ENCODE measurements at regions not wholly inside any gene's neighbourhood (a gene's known extent, or its start where the extent isn't known, plus 50 kb on each side); places are given as distances from the start of the nearest gene placed in this dataset.
"Not testable (repeated sequence)": the region's sequence is repeated elsewhere in the genome, so short reads cannot be mapped to it uniquely, and the experiment has no call there.

DNA sequence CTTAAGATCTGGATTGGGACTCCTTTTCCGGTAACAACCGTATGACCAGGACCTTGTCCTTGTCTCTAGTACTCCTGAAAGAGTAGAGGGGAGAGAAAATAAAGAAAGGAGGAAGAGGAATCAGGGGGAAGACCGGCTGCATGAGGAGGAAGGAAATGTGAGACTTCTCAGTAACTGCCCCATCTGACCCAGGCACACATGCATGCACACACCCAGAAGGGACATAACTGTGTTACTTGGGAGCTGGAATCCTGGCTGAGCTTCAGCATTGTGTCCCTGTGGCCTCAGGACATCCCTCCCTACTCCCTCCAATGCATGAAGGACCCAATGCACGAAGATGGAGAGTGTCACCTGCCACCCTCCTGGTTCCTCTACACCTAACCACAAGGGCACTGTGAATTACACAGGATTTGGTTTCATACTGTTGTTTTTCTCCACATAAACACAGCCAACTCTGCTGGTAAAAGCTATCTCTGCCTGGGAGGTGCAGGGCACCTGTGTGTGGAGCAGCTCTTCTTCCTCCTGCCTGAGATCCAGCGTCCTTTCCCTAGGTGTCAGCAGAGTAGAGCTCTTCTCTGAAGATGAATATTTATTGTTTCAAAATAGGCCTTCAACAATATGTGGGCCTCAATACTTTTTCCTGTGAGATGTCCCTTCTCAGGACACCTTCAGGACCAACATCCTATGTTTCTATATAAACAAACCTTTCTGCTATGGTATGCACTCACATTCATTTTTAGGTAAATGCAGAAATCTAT lies 574.1 kb upstream of the ID2 start:
- DNase-seq (ENCODE audit: low spot score) = peak; percentile 15

DNA sequence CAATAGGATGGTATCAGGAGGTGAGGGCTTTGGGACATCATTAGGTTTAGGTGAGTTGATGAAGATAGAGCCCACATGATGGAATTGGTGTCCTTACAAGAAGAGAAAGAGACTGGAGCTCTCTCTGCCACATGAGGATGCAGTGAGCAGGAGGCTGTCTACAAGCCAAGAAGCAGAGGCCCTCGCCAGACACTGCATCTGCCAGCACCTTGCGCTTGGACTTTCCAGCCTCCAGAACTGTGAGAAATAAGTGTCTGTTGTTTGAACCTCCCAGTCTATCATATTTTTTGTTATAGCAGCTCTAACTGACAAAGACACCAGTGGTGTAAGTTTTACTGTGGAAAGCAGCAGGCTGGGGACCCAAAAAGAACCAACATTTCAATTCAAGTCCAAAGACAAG lies 571.1 kb upstream of the ID2 start:
- DNase-seq (ENCODE audit: low spot score) = no peak

GRCh38 chr2:8111193-8111592 lies 570.7 kb upstream of the ID2 start:
- no peak for DNase-seq (ENCODE audit: low spot score)

- DNase-seq (ENCODE audit: low spot score) = no peak
Observed at GRCh38 chr2:8115456-8115855, 566.4 kb upstream of the ID2 start.

DNA sequence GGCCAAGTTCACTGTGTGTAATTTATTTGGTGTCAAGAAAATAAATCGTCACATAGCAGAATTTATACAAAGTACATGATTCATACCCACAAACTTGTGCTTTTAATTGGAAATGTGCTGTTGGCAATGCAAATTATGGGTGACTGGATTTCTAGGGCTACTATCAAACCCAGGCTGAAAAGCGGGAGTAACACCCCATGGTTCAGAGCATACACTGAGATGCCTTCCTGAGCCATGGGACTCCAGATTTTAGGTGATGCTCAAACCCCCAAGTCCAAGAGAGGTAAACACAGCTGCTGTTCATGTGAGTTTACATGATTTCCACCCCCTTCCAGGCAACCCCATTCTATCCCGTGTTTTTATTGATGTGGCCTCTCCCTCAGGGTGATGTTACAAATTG lies 565.9 kb upstream of the ID2 start:
- DNase-seq (ENCODE audit: low spot score) = no peak

- no peak for DNase-seq (ENCODE audit: low spot score)
Observed at GRCh38 chr2:8116661-8117060, 565.2 kb upstream of the ID2 start.

- peak; percentile 1 for DNase-seq (ENCODE audit: low spot score)
Observed at GRCh38 chr2:8118940-8119781, 562.7 kb upstream of the ID2 start.

DNA sequence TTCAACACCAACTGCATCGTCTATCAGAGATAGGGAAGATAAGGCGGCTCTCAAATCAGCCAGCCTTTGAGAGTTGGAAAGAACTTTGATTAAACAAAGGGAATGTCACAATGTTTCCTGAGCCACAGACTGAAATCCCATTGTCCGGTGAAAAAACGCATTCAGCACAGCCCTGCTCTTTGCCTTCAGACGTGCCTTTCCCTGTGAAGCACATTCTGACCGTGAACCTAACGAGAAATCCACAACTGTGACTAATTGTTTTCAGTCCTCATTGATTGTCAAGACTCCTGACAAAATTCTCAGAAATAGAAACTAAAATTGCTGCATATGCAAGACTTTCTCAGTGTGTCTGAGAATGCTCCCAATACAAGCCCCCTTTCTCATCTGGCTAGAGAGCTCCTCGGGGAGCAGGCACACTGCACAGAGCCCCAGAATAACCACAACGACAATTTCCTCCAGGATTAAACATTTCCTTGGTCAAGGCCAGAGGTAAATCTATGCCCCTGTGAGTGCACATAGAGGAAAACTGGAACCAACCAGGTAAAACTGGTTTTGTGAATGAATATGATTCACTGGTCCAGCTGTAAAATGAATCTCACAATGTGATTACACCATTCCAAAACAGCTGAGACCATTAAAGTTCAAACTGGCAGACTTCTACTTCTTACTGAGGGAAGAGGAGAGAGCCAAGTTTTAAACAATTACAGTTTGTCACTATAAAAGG lies 561.9 kb upstream of the ID2 start:
- peak; percentile 63 for DNase-seq (ENCODE audit: low spot score)

DNA sequence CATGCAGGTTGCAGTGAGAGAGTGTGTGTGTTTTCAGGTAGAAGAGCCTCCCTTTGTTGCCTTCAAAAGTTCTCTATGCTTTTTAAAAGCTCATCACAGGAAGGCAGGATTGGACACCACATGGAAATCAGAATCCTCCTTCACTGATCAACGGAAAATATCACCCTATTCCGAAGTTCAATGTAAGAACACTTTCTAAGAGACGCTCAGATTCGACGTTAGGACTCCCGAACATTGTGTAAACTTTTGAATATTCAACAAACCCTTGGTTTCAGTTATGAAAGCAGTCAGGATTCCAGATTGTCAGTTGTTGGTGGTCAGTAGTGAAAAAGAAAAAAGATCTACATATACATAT lies 561.4 kb upstream of the ID2 start:
- DNase-seq (ENCODE audit: low spot score) = no peak

GRCh38 chr2:8121022-8121825 lies 560.6 kb upstream of the ID2 start:
- no peak for DNase-seq (ENCODE audit: low spot score)

GRCh38 chr2:8121826-8122513 lies 559.9 kb upstream of the ID2 start:
- no peak for DNase-seq (ENCODE audit: low spot score)

DNA sequence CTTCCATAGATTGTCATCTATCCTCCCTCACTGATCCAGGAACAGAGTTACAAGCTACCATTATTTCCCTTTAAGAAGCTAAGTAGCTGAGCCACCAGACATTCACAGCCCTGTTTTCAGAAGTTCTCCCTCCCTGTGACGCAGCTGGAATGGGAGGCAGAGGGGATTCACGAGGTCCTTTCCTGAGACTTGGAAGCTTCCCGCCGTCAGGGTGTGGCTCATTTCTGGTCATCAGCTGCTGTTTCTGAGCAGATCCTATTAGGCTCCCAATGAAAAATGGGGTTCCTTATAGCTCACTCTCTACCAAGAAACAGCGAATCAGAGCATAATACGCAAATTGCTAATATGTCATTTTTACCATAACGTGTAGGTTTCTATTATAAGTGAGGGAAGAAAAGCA lies 559.3 kb upstream of the ID2 start:
- no peak for DNase-seq (ENCODE audit: low spot score)

GRCh38 chr2:8123464-8123863 lies 558.4 kb upstream of the ID2 start:
- no peak for DNase-seq (ENCODE audit: low spot score)

GRCh38 chr2:8125741-8126711 lies 555.8 kb upstream of the ID2 start:
- DNase-seq (ENCODE audit: low spot score) = no peak

- no peak for DNase-seq (ENCODE audit: low spot score)
Observed at GRCh38 chr2:8126783-8127182, 555.1 kb upstream of the ID2 start.

GRCh38 chr2:8131423-8131822 lies 550.4 kb upstream of the ID2 start:
- not testable (repeated sequence) for DNase-seq (ENCODE audit: low spot score)

DNA sequence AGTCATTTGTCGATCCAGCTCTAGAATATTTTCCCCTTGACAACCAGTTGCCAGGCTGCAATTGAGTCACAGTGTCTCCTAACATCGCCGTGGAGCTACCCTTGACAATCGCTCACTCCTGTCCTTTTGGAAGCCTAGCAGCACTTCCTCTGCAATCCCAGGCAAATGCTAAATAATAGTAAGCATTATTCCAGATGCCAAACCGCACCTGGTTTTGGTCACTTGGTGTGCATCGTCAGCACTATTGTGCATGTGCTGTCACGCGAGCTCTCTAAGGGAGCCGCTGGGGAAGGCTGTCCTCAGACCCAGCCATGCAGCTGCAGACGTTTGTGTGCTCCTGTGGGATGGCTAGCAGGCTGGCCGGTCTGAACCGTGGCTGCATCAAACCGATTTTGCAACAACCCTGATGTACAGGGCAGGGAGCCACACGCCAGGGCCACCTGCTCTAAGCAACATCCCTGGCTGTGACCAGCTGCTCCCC lies 549.5 kb upstream of the ID2 start:
- no peak for DNase-seq (ENCODE audit: low spot score)

- no peak for DNase-seq (ENCODE audit: low spot score)
Observed at GRCh38 chr2:8132879-8133278, 549.0 kb upstream of the ID2 start.

GRCh38 chr2:8133363-8133762 lies 548.5 kb upstream of the ID2 start:
- DNase-seq (ENCODE audit: low spot score) = no peak

Data from HT-29 (cell line).